HG03095 (cell line): ENCODE measurements at regions not wholly inside any gene's neighbourhood (a gene's known extent, or its start where the extent isn't known, plus 50 kb on each side); places are given as distances from the start of the nearest gene placed in this dataset.

ENCODE experiments used
- ATAC-seq: cut with Tn5 transposase; IDR thresholded peaks from one replicate; pipeline ENCODE4 v1.9.1; 2021; ENCODE audit warnings: moderate library complexity; ENCODE audit not compliant: unreplicated experiment

- no peak for ATAC-seq
Measured at GRCh38 chr9:106581973-106582372, 281.0 kb upstream of the ZNF462 start.

GRCh38 chr9:106583751-106584150, 279.2 kb upstream of the ZNF462 start:
- ATAC-seq, result no peak

GRCh38 chr9:106587042-106587441, 275.9 kb upstream of the ZNF462 start:
- ATAC-seq, result no peak

DNA sequence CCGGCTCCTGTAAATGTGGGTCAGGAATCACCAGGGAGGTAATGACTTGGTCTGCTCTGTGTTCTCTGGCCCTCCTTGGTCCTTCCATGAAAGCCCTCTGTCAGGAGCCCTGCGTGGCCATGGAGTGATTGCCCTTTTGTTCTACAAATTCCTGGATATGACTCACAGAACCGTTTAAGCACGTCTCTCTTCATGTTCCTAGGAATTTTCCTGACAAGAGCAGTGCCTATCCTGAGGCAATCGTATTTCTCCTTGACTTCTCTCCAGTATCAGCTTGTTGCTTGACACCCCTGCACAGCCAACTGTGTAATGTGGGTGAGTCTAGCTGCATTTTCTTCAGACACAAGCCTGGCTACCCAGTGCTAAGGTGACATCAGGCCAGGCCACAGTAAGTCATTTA, 274.3 kb upstream of the ZNF462 start:
- no peak for ATAC-seq

DNA sequence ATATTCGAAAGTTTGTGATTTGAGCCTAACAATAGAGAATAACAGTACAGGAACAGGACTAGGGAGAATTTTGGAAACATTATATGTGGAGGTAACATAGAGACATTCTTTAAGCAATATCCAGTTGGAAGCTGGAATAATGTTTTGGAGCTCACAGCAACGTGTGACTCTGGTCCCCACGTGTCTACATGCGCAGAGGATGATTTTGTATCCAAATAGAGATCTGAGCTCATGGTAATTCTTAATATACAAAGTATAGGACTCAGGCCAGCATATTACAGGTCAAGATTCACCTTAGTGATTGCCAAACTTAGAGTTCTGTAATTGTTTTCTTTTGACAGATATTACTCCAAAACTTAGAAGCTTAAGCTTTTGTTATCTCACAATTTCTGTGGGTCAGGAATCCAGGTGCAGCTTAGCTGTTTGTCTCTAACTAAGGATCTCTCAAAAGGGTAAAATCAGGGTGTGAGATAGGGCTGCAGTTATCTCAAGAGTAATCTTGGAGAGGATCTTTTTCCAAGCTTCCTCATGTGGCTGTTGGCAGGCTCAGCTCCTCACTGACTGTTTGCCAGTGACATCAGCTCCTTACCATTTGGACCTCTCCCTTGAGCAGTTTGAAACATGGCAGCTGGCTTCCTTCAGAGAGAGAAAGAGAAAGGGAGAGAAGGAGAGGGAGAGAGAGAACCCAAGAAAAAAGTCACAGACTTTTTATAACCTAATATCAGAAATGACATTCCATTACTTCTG, 272.0 kb upstream of the ZNF462 start:
- ATAC-seq, result no peak

GRCh38 chr9:106593201-106593600, 269.8 kb upstream of the ZNF462 start:
- ATAC-seq, result no peak

GRCh38 chr9:106596984-106597383, 266.0 kb upstream of the ZNF462 start:
- ATAC-seq, result no peak

DNA sequence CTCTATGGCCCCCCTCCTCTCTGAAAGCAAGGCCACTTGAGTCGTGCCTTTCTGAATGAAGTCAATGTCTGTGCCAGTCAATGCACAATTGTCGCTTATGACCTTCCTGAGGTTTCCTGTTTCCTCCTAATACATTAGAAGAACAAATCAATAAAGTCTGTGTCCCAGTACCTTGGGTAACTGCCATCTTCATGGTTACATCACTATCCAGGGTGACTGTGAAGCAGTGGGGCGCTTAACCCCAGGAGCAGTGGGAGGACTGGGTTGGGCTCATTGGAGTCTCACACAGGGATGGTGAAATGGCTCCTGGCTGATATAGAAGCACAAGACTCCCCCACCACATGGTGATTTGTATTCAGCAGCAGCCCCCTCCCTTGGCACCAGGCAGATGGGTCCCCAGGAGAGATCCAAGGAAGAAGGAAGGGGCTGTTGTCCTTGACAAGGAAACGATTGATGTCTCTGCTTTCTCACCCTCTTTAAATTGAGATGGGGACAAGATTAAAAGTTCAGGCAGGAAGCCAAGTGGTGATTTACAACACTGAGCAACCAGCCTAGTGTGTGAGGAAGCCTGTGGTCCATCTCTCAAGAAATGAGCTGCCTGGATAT, 261.9 kb upstream of the ZNF462 start:
- ATAC-seq, result no peak

DNA sequence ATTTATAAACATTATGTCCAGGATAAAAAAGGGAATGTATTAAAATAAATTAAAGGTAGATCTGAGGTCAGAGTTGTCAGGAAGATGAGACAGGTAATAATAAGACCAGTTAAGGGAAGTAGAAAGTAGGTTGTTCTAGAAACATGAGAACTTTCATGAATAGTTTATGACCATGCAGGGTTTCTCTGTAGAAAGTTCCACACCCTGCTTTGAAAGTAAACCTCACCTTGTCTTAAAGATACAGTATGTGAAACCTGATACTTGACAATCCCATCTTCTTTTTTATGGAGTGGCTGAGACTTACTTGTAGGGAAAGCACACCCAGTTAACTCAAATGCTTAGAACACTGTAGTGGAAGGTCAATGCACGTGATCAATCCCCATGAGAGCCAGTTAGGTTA, 260.6 kb upstream of the ZNF462 start:
- ATAC-seq, result no peak

GRCh38 chr9:106613250-106613737, 249.7 kb upstream of the ZNF462 start:
- ATAC-seq, result no peak

GRCh38 chr9:106615118-106615889, 247.7 kb upstream of the ZNF462 start:
- ATAC-seq, result no peak

DNA sequence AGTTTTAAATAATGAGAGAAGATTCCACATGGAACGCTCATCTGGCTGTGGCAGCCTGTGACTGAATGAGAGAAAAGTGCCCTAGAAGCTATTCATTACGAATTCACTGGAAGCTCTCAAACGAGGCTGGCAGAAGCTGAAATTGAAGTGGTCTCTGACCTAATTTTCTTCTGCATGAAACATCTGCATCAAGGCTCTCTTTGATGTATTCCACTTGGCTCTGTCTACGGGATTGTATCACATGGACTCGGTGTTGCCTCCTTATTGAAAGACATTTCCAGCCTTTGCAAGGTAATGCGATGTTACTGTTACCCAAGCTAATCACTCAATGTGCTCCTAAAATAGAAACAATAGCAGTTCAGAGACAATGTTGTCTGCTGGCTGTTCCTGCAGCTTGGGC, 246.9 kb upstream of the ZNF462 start:
- no peak for ATAC-seq

- no peak for ATAC-seq
Measured at GRCh38 chr9:106616851-106617345, 246.1 kb upstream of the ZNF462 start.

- ATAC-seq, result no peak
Measured at GRCh38 chr9:106619211-106619610, 243.8 kb upstream of the ZNF462 start.

GRCh38 chr9:106620081-106620480, 242.9 kb upstream of the ZNF462 start:
- no peak for ATAC-seq

DNA sequence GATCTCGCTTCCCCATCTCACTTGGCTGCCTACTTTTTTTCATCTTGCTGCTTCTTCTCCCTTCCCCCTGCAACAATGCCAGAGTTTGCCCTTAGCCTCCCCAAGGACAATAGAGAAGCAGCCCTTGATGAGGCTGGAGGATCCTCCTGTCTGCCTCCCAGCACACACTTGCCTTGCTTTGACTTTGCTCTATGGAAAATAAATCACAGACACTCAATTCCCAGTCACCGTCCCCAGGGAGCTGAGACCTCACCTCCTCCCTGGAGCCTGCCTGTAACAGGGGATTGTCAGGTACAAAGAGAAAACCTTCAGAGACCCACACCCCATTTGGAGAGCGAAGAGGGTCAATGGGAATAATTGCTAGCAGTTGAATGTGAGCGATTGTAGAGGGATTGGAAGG, 242.1 kb upstream of the ZNF462 start:
- ATAC-seq, result no peak

- ATAC-seq, result no peak
Measured at GRCh38 chr9:106621313-106622163, 241.4 kb upstream of the ZNF462 start.

GRCh38 chr9:106622164-106622487, 240.8 kb upstream of the ZNF462 start:
- ATAC-seq, result no peak

GRCh38 chr9:106623558-106623957, 239.4 kb upstream of the ZNF462 start:
- ATAC-seq, result no peak

DNA sequence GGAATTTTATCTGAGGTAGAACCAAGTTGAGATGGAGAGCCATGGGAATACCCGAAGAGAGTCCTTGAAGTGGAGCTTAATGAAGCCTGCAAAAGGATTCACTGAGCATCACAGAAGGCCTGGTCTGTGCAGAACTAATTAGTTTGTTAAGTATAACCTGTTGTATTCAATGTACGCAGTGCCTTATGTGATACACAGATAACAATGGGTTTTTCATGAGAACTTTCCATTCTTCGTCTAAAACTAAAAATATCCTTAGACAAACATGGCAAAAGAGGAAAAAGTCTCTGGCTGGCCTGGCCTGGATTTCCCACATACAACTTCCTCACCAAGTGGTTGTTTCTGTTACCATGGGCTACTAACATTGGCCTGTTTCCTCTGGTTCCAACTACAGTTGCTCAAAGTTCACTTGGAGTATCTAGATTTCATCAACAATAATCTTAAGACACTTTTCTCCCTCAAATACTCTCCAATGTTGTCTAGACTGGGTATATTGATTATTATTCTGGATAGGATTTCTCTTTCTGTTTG, 237.6 kb upstream of the ZNF462 start:
- no peak for ATAC-seq

GRCh38 chr9:106626936-106627335, 236.0 kb upstream of the ZNF462 start:
- no peak for ATAC-seq
